ENCODE measurements at regions not wholly inside any gene's neighbourhood (a gene's known extent, or its start where the extent isn't known, plus 50 kb on each side); places are given as distances from the start of the nearest gene placed in this dataset.
"Not testable (repeated sequence)": the region's sequence is repeated elsewhere in the genome, so short reads cannot be mapped to it uniquely, and the experiment has no call there.

GRCh38 chr2:91565689-91566430 lies 2874.4 kb downstream of the RPIA start:
- not testable (repeated sequence) for H3K27ac ChIP-seq
- 72 to 78% (median 76%) methylated on average over 3 to 7 of the region's 7 CpGs for WGBS, 3 donors
- DNase-seq: peak in 2 of 5 donors; percentile 9 to 10

GRCh38 chr2:91566611-91567010 lies 2875.1 kb downstream of the RPIA start:
- peak in 1 of 5 donors; percentile 6 for DNase-seq
- intact Hi-C loops (cut with DNase I): not testable (repeated sequence)

More at GRCh38 chr2:91565689-91566430, 2874.4 kb downstream of the RPIA start:
- H3K4me1 ChIP-seq (ENCODE audit: insufficient read depth); intact Hi-C loops (cut with DNase I); H3K27me3 ChIP-seq; H3K9me3 ChIP-seq; H3K4me3 ChIP-seq; H3K36me3 ChIP-seq: not testable (repeated sequence)

GRCh38 chr2:91567546-91568335 lies 2876.3 kb downstream of the RPIA start:
- intact Hi-C loops (cut with DNase I); H3K36me3 ChIP-seq; H3K27me3 ChIP-seq; H3K27ac ChIP-seq; H3K4me3 ChIP-seq; H3K9me3 ChIP-seq; H3K4me1 ChIP-seq (ENCODE audit: insufficient read depth): not testable (repeated sequence)
- 83 to 86% (median 85%) methylated on average over 14 to 15 of the region's 18 CpGs for WGBS, 3 donors
- peak in 1 of 5 donors; percentile 3 for DNase-seq

More at GRCh38 chr2:91566611-91567010, 2875.1 kb downstream of the RPIA start:
- 85 to 100% (median 94%) methylated on average over 6 to 8 of the region's 8 CpGs for WGBS, 3 donors
- not testable (repeated sequence) for H3K27ac ChIP-seq; H3K4me1 ChIP-seq (ENCODE audit: insufficient read depth); H3K9me3 ChIP-seq; H3K27me3 ChIP-seq; H3K36me3 ChIP-seq; H3K4me3 ChIP-seq

GRCh38 chr2:91568391-91569338 lies 2877.2 kb downstream of the RPIA start:
- H3K4me3 ChIP-seq; intact Hi-C loops (cut with DNase I); H3K27ac ChIP-seq; H3K36me3 ChIP-seq; H3K4me1 ChIP-seq (ENCODE audit: insufficient read depth); H3K27me3 ChIP-seq; H3K9me3 ChIP-seq: not testable (repeated sequence)
- 74 to 78% (median 76%) methylated on average over 10 to 21 of the region's 25 CpGs for WGBS, 3 donors
- peak in 1 of 5 donors; percentile 3 for DNase-seq

- H3K27me3 ChIP-seq; intact Hi-C loops (cut with DNase I); H3K27ac ChIP-seq; H3K4me3 ChIP-seq; DNase-seq; H3K36me3 ChIP-seq; H3K9me3 ChIP-seq; H3K4me1 ChIP-seq (ENCODE audit: insufficient read depth): not testable (repeated sequence)
- WGBS, 3 donors: 32 to 89% (median 84%) methylated on average over 78 of the region's 78 CpGs
Observed at GRCh38 chr2:91571239-91571923, 2879.9 kb downstream of the RPIA start.

- WGBS, 3 donors: 69 to 84% (median 79%) methylated on average over 4 of the region's 4 CpGs
- H3K4me3 ChIP-seq; H3K27ac ChIP-seq; H3K27me3 ChIP-seq; DNase-seq; intact Hi-C loops (cut with DNase I); H3K36me3 ChIP-seq; H3K9me3 ChIP-seq; H3K4me1 ChIP-seq (ENCODE audit: insufficient read depth): not testable (repeated sequence)
Observed at GRCh38 chr2:91573018-91573417, 2881.5 kb downstream of the RPIA start.

GRCh38 chr2:91573755-91574154 lies 2882.3 kb downstream of the RPIA start:
- H3K27me3 ChIP-seq; intact Hi-C loops (cut with DNase I); H3K4me3 ChIP-seq; DNase-seq; H3K4me1 ChIP-seq (ENCODE audit: insufficient read depth); H3K27ac ChIP-seq; H3K9me3 ChIP-seq; H3K36me3 ChIP-seq: not testable (repeated sequence)
- 83 to 90% (median 86%) methylated on average over 2 to 3 of the region's 4 CpGs for WGBS, 3 donors

- H3K9me3 ChIP-seq; intact Hi-C loops (cut with DNase I); H3K36me3 ChIP-seq; H3K4me1 ChIP-seq (ENCODE audit: insufficient read depth); H3K27me3 ChIP-seq; H3K27ac ChIP-seq; H3K4me3 ChIP-seq; DNase-seq: not testable (repeated sequence)
- WGBS, 3 donors: 71 to 87% (median 80%) methylated on average over 5 to 6 of the region's 8 CpGs
Observed at GRCh38 chr2:91574255-91574654, 2882.8 kb downstream of the RPIA start.

GRCh38 chr2:91575701-91576100 lies 2884.2 kb downstream of the RPIA start:
- H3K27ac ChIP-seq; H3K27me3 ChIP-seq; intact Hi-C loops (cut with DNase I); H3K4me3 ChIP-seq; DNase-seq; H3K4me1 ChIP-seq (ENCODE audit: insufficient read depth); H3K9me3 ChIP-seq; H3K36me3 ChIP-seq: not testable (repeated sequence)
- WGBS, 3 donors: 71 to 80% (median 78%) methylated on average over 11 of the region's 11 CpGs

GRCh38 chr2:91577406-91577805 lies 2885.9 kb downstream of the RPIA start:
- H3K27ac ChIP-seq; intact Hi-C loops (cut with DNase I); H3K27me3 ChIP-seq: not testable (repeated sequence)

GRCh38 chr2:91578678-91579077 lies 2887.2 kb downstream of the RPIA start:
- H3K9me3 ChIP-seq; H3K4me1 ChIP-seq (ENCODE audit: insufficient read depth); H3K27me3 ChIP-seq; H3K27ac ChIP-seq; H3K4me3 ChIP-seq; intact Hi-C loops (cut with DNase I); DNase-seq; H3K36me3 ChIP-seq: not testable (repeated sequence)
- WGBS, 3 donors: 56 to 65% (median 64%) methylated on average over 3 of the region's 3 CpGs

More at GRCh38 chr2:91577406-91577805, 2885.9 kb downstream of the RPIA start:
- not testable (repeated sequence) for H3K9me3 ChIP-seq; H3K4me3 ChIP-seq; H3K4me1 ChIP-seq (ENCODE audit: insufficient read depth); DNase-seq; H3K36me3 ChIP-seq
- 63 to 87% (median 84%) methylated on average over 6 of the region's 6 CpGs for WGBS, 3 donors
